SU-DHL-6 (cell line): ENCODE measurements at regions not wholly inside any gene's neighbourhood (a gene's known extent, or its start where the extent isn't known, plus 50 kb on each side); places are given as distances from the start of the nearest gene placed in this dataset.

Experiments used
- H2AFZ ChIP-seq: fragments of 200-600 bp; sonication (generic); 2 replicates; pipeline ENCODE4 v1.6.1; 2014; ENCODE audit warnings: low read depth, mild to moderate bottlenecking, moderate library complexity, mixed read lengths, antibody characterized with exemption, low read length; ENCODE audit not compliant: severe bottlenecking
- H3F3A ChIP-seq: fragments of 200-600 bp; shearing (Covaris generic); 2 replicates; pipeline ENCODE4 v1.6.0; 2016; ENCODE audit warnings: antibody characterized with exemption, mild to moderate bottlenecking; ENCODE audit not compliant: insufficient read depth
- H3K27ac ChIP-seq: fragments of 200-600 bp; sonication (generic); 2 replicates; pipeline ENCODE4 v1.5.1; 2016; ENCODE audit warnings: low read depth, mild to moderate bottlenecking, low read length, moderate library complexity, mixed read lengths
- H3K27me3 ChIP-seq: fragments of 200-600 bp; sonication (generic), shearing (Covaris generic); 2 replicates; pipeline ENCODE4 v1.6.0; 2014; ENCODE audit warnings: mild to moderate bottlenecking, low read length
- H3K36me3 ChIP-seq: fragments of 200-600 bp; sonication (generic); 2 replicates; pipeline ENCODE4 v1.6.1; 2014; ENCODE audit warnings: mild to moderate bottlenecking, low read length, mixed read lengths
- H3K4me2 ChIP-seq: fragments of 300-600, 200-600 bp; shearing (Covaris generic), sonication (generic); 2 replicates; pipeline ENCODE4 v1.6.0; 2014; ENCODE audit warnings: low read length, low read depth, mild to moderate bottlenecking; ENCODE audit not compliant: poor library complexity, severe bottlenecking
- H3K4me3 ChIP-seq: fragments of 200-600 bp; sonication (generic); 2 replicates; pipeline ENCODE4 v1.5.1; 2014; ENCODE audit warnings: antibody characterized with exemption, low read length, mild to moderate bottlenecking, mixed read lengths; ENCODE audit not compliant: insufficient read depth, poor library complexity, severe bottlenecking
- H3K79me2 ChIP-seq: fragments of 200-600 bp; sonication (generic); 2 replicates; pipeline ENCODE4 v1.6.1; 2014; ENCODE audit warnings: mild to moderate bottlenecking, low read length, moderate library complexity; ENCODE audit not compliant: insufficient read depth
- H3K9ac ChIP-seq: fragments of 200-600 bp; sonication (generic); 2 replicates; pipeline ENCODE4 v1.7.0; 2014; ENCODE audit warnings: mild to moderate bottlenecking, low read length
- H3K9me2 ChIP-seq: fragments of 200-600 bp; sonication (generic); replicated peaks from 2 replicates; pipeline ENCODE4 v1.6.1; 2014; ENCODE audit warnings: low read length; ENCODE audit not compliant: insufficient read depth
- H3K9me3 ChIP-seq: fragments of 200-600 bp; sonication (generic); 2 replicates; pipeline ENCODE4 v1.6.1; 2014; ENCODE audit warnings: low read length, mixed read lengths; ENCODE audit not compliant: insufficient read depth
- H4K20me1 ChIP-seq: fragments of 200-600 bp; sonication (generic); 2 replicates; pipeline ENCODE4 v1.6.1; 2014; ENCODE audit warnings: low read depth, mild to moderate bottlenecking, antibody characterized with exemption, low read length, moderate library complexity, mixed read lengths
- CTCF ChIP-seq: fragments of 200-600 bp; sonication (generic); IDR thresholded peaks from one replicate; pipeline ENCODE4 v1.5.1; 2017; ENCODE audit warnings: antibody characterized with exemption, mild to moderate bottlenecking, low read length, moderate library complexity; ENCODE audit not compliant: insufficient read depth, poor library complexity, severe bottlenecking
- EZH2phosphoT487 ChIP-seq: fragments of 200-600 bp; sonication (generic), shearing (Covaris generic); conservative IDR thresholded peaks from 2 replicates; pipeline ENCODE4 v1.6.1; 2018; ENCODE audit warnings: mild to moderate bottlenecking, antibody characterized with exemption, low read length, moderate library complexity, mixed read lengths

GRCh38 chr15:31160740-31161495, 59.4 kb upstream of the TRPM1 start:
- no peaks in the 10 kb centered on the region for H3K9me3 ChIP-seq
- H3K79me2 ChIP-seq: no peaks in the 10 kb centered on the region
- no peak overlapping the region for H3K27ac ChIP-seq
- H3K9ac ChIP-seq: no peak overlapping the region
- no peaks in the 10 kb centered on the region for H3K9me2 ChIP-seq
- no peak overlapping the region for H3K4me2 ChIP-seq
- H3F3A ChIP-seq: no peaks in the 10 kb centered on the region
- no peaks in the 10 kb centered on the region for H3K27me3 ChIP-seq
- no peak overlapping the region for H3K4me3 ChIP-seq
- H4K20me1 ChIP-seq: no peaks in the 10 kb centered on the region
- H2AFZ ChIP-seq: no peak overlapping the region
- no peaks in the 10 kb centered on the region for H3K36me3 ChIP-seq
- TF ChIP-seq CTCF (no peak), EZH2phosphoT487 (no peak)

- Histone ChIP-seq H3K4me2 (no peak overlapping the region), H3K9me2 (no peaks in the 10 kb centered on the region), H3K4me3 (no peak overlapping the region), H3K9ac (no peak overlapping the region), H4K20me1 (no peaks in the 10 kb centered on the region), H3K36me3 (no peaks in the 10 kb centered on the region), H3K9me3 (no peaks in the 10 kb centered on the region), H3K27ac (no peak overlapping the region), H3K79me2 (no peaks in the 10 kb centered on the region), H2AFZ (no peak overlapping the region), H3F3A (no peaks in the 10 kb centered on the region), H3K27me3 (no peaks in the 10 kb centered on the region)
- no peak for TF ChIP-seq EZH2phosphoT487
- no peak for TF ChIP-seq CTCF
Observed at GRCh38 chr15:31161951-31162350, 60.4 kb upstream of the TRPM1 start.

- no peak overlapping the region for H3K4me2 ChIP-seq
- no peak for TF ChIP-seq EZH2phosphoT487
- TF ChIP-seq CTCF: no peak
Observed at GRCh38 chr15:31162721-31163510, 61.4 kb upstream of the TRPM1 start.

More at GRCh38 chr15:31162721-31163510, 61.4 kb upstream of the TRPM1 start:
- Histone ChIP-seq H2AFZ (no peak overlapping the region), H3K27ac (no peak overlapping the region), H3K27me3 (no peaks in the 10 kb centered on the region), H3K36me3 (no peaks in the 10 kb centered on the region), H3F3A (no peaks in the 10 kb centered on the region), H3K79me2 (no peaks in the 10 kb centered on the region), H3K4me3 (no peak overlapping the region), H4K20me1 (no peaks in the 10 kb centered on the region), H3K9me2 (no peaks in the 10 kb centered on the region), H3K9ac (no peak overlapping the region), H3K9me3 (no peaks in the 10 kb centered on the region)
